Ishikawa (cell line): ENCODE measurements at regions not wholly inside any gene's neighbourhood (a gene's known extent, or its start where the extent isn't known, plus 50 kb on each side); places are given as distances from the start of the nearest gene placed in this dataset.

Source experiments
- CEBPB ChIP-seq: IDR thresholded peaks from 2 replicates; pipeline ENCODE4 v1.6.1; 2012
- CREB1 ChIP-seq: IDR thresholded peaks from 2 replicates; pipeline ENCODE4 v1.6.1; 2012; ENCODE audit warnings: low read depth
- EGR1 ChIP-seq: IDR thresholded peaks from 2 replicates; pipeline ENCODE4 v1.6.1; 2012
- EP300 ChIP-seq: IDR thresholded peaks from 2 replicates; pipeline ENCODE4 v1.6.1; 2012; ENCODE audit warnings: borderline replicate concordance
- FOXM1 ChIP-seq: IDR thresholded peaks from 2 replicates; pipeline ENCODE4 v1.6.1; 2012; ENCODE audit warnings: low read depth, borderline replicate concordance
- MAX ChIP-seq: IDR thresholded peaks from 2 replicates; pipeline ENCODE4 v1.6.1; 2012
- NFIC ChIP-seq: IDR thresholded peaks from 2 replicates; pipeline ENCODE4 v1.6.1; 2012
- RAD21 ChIP-seq: IDR thresholded peaks from 2 replicates; pipeline ENCODE4 v1.6.1; 2012; ENCODE audit warnings: low read depth
- REST ChIP-seq: IDR thresholded peaks from 2 replicates; pipeline ENCODE4 v1.6.1; 2012; ENCODE audit warnings: low read depth, mild to moderate bottlenecking
- TAF1 ChIP-seq: IDR thresholded peaks from 2 replicates; pipeline ENCODE4 v1.6.1; 2012; ENCODE audit warnings: low read depth, mild to moderate bottlenecking
- TCF12 ChIP-seq: IDR thresholded peaks from 2 replicates; pipeline ENCODE4 v1.6.1; 2012; ENCODE audit warnings: low read depth
- TEAD4 ChIP-seq: IDR thresholded peaks from 2 replicates; pipeline ENCODE4 v1.6.1; 2012
- USF1 ChIP-seq: IDR thresholded peaks from 2 replicates; pipeline ENCODE4 v1.6.1; 2012
- YY1 ChIP-seq: IDR thresholded peaks from 2 replicates; pipeline ENCODE4 v1.6.1; 2012; ENCODE audit warnings: low read depth
- ZBTB7A ChIP-seq: IDR thresholded peaks from 2 replicates; pipeline ENCODE4 v1.6.1; 2012; ENCODE audit warnings: low read depth

- TF ChIP-seq YY1 (no peak), REST (no peak)
Observed at GRCh38 chr4:27407616-27408015, 547.0 kb downstream of the STIM2 start.

GRCh38 chr4:27412613-27413012, 552.0 kb downstream of the STIM2 start:
- TF ChIP-seq CEBPB = no peak
- peak; percentile 37; the same call in 1 of the 2 replicates for TF ChIP-seq FOXM1
- TF ChIP-seq YY1 = no peak
- 0 out of 2 replicates have a peak, but pooled peaks have one; percentile 5 for TF ChIP-seq RAD21

- TF ChIP-seq CEBPB (no peak), YY1 (no peak), EGR1 (no peak), TAF1 (no peak), NFIC (no peak), REST (no peak)
Observed at GRCh38 chr4:27414887-27415731, 554.5 kb downstream of the STIM2 start.

- TF ChIP-seq REST (no peak), CEBPB (no peak), ZBTB7A (no peak), FOXM1 (no peak), EGR1 (no peak), EP300 (no peak), USF1 (no peak), TEAD4 (no peak), YY1 (no peak), NFIC (no peak), CREB1 (no peak), RAD21 (no peak), TAF1 (no peak), MAX (no peak), TCF12 (no peak)
Observed at GRCh38 chr4:27428661-27429060, 568.0 kb downstream of the STIM2 start.

GRCh38 chr4:27429364-27429871, 568.8 kb downstream of the STIM2 start:
- TF ChIP-seq MAX (no peak), TEAD4 (no peak), REST (no peak), EP300 (no peak), TCF12 (no peak)
